Femur (tissue), 1 donor: ENCODE measurements at regions not wholly inside any gene's neighbourhood (a gene's known extent, or its start where the extent isn't known, plus 50 kb on each side); places are given as distances from the start of the nearest gene placed in this dataset.
"Not testable (repeated sequence)": the region's sequence is repeated elsewhere in the genome, so short reads cannot be mapped to it uniquely, and the experiment has no call there.

ENCODE experiments used
- DNase-seq: peaks from one replicate; pipeline ENCODE4 v3.0.0-alpha.2; 2017

DNA sequence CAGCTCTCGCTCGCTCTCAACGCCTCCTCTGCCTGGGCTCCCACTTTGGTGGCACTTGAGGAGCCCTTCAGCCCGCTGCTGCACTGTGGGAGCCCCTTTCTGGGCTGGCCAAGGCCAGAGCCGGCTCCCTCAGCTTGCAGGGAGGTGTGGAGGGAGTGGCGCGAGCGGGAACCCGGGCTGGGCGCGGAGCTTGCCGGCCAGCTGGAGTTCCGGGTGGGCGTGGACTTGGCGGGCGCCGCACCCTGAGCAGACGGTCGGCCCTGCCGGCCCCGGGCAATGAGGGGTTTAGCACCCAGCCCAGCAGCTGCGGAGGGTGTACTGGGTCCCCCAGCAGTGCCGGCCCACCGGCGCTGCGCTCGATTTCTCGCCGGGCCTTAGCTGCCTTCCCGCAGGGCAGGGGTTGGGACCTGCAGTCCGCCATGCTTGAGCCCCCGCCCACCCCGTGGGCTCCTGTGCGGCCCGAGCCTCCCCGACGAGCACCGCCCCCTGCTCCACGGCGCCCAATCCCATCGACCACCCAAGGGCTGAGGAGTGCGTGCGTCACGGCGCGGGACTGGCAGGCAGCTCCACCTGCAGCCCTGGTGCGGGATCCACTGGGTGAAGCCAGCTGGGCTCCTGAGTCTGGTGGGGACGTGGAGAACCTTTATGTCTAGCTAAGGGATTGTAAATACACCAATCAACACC is 1128.9 kb downstream of the GATA3 start:
- DNase-seq, result not testable (repeated sequence)

DNA sequence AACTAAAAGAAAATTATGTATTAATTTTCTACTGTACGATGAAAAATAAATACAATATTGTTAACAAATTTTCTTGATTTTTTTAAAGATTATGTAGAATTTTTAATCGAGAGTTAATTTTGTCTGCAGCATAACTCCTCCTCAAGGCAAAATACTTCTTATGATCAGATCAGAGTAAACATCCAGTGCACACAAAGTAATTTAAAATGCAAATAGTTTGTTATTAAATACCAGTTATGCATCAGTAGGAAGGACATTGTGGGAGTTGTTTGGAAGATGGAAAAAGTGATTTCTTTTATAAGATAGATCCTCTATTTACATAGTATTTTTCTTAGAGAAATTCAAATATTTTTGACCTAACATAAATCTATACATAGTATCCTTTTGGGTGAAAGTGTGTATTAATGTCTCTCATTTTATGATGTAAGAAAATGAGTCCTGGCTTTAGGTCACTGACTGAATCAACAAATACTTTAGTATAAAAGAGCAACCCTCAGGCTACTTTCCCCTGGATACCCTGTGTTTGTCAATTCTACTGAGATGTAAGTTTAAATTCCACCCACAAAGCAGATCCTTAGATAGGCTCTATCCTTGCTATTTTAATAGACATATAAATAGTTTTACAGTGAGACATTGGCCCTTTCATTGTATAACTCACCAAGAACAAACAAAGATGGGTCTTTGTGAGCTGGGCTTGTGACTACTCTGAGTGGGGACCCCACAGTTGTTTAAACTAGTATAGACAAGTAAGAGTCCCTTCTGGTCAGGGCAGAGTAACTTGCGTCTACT is 1133.7 kb downstream of the GATA3 start:
- no peak for DNase-seq

DNA sequence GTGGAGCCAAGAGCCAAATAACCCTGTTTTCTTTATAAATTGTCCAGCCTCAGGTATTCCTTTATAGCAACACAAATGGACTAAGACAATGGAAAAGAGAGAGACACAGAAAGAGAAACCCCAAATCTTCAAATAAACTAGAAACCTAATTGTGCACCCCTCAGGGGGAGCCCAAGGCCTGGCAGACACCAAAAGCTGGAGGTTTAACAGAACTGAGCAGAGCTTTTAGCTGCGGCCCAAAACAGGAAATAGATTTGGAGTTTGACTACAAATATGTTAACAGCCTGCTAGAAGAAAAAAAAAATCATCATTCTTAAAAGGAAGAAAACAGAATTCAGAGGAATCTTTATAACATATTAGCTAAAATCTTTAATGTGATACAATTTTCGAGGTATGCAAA is 1135.0 kb downstream of the GATA3 start:
- no peak for DNase-seq

DNA sequence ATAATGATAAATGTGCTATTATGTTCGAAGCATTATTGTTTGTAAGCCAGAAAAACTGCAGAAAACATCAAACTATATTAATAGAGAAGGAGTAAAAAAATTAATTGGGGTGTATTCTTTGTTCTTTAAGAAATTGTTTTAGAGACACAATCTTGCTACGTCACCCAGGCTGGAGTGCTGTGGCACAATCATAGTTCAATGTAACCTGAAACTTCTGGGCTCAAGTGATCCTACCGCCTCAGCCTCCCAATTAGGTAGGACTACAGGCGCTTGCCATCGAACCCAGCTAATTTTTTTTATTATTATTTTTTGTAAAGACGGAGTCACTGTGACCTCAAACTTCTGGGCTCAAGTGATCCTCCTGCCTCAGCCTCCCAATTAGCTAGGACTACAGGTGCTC is 1138.6 kb downstream of the GATA3 start:
- no peak for DNase-seq

DNA sequence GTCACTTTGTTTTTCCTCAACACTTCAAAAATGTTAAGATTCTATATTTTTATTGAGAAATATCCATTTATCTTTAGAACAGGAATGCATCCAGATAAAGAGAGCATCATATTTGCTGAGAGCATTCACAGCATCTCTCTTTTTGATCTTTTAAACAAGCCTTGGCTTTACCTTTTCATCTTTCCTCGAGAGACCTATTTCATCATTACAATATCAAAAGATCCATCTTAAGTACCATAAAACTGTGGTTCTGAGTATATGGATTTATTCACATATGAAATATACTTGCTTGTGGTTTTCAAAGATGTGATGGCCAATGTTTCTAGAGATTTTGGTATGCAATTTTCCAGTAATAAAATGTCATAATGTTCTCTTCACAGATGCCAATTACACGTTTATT is 1140.9 kb downstream of the GATA3 start:
- no peak for DNase-seq

DNA sequence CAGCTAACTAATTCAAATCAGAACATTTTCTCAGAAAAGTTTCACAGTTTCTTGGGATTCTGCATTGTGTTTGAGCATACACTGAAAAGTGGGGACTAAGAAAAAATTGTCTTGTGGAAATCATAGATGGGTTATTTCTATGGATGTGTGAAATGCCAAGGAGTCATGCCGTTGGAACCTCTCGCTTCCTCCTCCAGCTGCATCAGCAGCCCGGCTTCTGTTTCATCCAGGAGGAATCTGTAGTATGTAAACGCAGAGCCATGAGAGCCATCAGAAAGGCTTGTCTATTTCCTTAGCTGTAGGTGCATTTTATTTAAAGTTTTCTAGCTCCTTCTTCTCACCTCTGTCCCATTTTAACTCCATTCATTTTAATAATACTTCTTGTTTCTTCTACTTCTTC is 1144.1 kb downstream of the GATA3 start:
- no peak for DNase-seq

DNA sequence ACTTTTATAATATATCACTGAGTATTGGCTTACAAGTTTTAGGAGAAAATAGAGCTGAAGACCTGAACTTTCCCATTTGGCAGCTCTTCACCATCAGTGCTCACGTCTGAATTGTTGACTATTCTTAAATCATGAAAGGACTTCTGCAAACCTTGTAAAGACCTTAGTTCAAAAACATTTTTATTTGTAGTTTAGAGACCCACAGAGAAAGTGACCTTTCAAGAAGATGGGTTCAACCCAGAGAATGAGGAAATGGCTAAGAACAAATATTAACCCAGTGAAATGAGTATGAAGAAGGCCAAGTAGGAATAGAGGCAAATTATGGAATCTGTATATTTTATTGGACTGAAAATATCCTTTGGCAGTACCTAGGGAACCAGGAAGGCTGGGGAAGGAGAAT is 1151.1 kb downstream of the GATA3 start:
- DNase-seq, result no peak

DNA sequence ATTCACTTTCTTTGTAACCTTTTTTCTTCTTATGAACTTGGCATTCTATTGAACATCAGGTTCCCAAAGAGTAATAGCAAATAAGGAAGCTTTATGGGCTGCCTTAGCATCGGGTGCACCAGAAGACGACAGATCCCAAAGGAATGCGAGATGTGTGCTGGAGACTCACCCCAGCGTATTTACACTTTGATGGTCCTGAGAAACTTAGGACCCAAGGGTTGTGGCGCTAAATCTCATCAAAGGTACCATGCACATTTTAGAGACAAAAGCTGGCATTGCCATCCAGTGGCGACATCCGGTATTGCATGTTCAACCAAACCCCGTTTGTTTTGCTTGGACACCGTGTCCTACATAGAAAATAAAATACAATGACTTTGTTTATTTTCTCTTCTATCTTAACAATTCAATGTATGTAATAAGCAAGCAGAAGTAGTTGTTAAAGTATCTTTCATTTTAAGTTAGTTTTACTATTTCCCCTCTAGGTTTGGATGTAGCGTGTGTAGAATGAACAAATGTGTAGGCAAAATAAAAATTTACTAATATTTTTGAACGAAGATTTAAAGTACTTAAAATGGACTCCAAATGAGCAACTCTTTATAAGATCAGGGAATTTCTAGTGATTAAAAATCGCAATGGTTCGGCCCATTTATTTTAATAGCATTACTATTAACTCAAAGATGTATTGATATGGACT is 1154.8 kb downstream of the GATA3 start:
- peak; percentile 49 for DNase-seq

DNA sequence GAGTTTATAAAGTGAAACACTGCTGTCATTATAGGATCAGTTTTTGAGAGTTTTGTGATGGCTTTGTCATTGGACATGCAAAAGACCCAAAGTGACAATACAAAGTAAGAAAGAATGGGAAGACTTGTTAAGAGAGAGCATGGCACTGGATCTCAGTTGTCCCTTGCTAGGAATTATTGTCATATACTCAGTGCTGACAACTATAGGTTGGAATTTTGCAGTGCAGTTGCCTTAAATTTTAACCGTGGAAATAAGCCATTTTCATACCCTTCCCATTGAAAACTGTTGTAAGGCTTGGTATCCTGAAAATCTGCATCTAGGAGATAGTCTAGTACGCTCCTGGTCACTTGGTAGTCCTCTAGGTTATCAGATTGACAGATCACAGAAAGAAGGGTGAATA is 1156.7 kb downstream of the GATA3 start:
- no peak for DNase-seq

DNA sequence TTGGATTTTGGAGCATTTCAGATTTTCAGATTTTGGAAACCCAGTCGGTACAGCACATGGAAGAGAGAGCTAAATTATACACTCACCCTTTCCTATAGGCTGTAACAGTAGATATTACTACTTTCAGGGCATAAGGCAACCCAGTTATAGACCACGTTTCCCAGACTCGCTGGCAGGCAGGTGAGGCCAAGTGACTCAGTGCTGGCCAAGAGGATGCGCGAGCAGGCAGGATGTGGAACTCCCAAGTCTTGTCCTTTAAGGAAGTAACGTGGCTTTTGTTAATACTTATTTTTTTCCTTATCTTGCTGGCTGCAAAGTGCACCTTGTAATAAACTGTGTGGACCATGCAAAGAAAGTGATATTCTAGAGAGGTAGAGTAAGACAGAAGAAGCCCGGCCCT is 1160.1 kb downstream of the GATA3 start:
- DNase-seq, result no peak

DNA sequence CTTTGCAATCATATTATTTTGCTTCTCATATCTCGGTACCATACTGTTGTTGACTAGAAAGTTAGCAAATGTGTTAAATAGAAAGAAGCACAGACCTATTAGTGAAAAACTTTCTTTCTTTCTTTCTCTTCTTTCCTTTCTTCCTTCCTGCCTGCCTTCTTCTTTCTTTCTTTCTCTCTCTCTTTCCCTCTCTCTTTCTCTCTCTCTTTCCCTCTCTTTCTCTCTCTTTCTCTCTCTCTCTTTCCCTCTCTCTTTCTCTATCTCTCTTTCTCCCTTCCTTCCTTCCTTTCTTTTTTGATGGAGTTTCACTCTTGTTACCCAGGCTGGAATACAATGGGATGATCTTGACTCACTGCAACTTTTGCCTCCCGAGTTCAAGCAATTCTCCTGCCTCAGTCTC is 1160.6 kb downstream of the GATA3 start:
- no peak for DNase-seq

DNA sequence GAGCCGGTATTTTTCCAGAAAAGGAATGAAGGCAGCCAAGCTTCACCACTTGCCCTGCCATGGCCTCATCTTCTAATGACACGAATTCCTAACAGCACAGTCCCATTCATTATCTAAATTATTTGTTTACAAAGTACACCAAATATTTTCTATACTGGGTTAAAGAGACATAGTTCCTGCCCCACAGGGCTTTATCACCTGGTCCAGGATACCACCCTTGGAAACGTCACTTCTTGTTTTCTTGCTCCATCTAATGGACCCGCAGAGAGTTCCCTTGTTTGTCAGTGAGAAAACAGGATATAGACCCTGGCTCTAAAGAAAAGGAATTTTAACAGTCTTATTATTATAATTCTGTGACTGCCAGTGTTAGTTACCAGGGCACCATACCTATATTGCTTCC is 1165.4 kb downstream of the GATA3 start:
- DNase-seq, result no peak

DNA sequence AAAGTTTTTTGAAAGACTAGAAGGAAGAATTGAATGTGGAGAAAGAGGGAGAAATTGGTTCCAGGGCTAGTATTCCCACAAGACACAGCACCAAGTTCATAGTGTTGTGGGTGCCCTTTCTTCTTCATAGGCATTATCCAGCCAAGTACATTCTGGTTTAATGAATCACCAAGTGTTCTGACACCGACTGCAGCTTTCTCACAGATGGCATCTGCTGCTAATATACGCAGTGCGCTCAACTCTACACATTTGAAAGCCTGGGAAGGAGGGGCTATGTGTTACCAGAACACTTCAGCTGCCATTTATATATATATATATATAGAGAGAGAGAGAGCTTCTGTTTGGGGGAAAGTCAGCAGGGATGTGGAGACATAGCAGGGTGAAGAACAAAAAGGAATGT is 1168.4 kb downstream of the GATA3 start:
- no peak for DNase-seq

DNA sequence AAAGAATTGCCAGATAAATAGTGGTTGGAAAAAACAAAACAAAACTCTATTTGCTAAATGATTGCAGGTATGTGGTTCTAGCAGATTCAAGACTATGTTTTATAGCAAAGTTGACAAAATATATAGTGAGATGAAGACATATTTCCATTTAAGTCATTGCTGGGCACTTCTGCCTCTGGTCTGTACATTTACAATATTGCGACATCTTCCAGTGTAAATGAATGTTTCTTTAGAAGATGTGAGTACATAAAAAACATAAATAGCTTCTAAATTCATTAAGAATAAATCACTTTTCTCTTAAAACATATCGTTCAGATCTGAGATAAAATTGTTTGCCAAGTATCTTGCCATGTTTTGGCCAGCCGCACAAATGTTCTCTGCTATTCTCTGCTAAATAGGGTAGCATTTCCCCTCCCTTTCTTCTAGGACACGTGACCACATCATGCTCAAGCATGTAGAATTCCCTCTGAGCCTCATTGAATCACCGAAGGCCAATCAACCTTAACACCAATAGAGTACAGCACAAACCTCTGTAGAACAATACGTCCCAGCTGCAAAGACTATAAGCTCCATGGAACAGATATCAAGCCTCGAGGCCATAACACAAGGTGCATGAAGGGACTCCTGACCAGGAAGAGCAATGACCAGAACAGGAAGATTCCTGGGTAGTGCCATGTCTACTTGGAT is 1173.3 kb downstream of the GATA3 start:
- no peak for DNase-seq

DNA sequence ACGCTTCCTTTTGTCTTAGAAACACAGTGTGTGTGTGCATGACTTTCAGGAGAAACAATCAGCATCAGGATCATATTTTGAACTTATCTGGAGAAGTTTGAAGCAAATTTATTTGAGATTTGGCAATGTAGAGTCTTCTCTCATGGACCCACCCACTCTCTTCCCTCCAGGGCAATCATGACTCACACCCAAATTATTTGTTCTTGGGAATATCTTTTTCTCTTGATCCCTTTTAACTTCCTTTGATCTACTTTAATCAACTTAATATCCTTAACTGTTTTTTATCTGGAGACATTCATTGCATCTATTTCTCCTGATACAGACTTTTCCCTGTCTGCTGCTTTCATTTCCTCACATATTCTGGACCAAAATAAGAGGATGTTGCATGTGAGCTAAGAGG is 1174.3 kb downstream of the GATA3 start:
- DNase-seq, result no peak

DNA sequence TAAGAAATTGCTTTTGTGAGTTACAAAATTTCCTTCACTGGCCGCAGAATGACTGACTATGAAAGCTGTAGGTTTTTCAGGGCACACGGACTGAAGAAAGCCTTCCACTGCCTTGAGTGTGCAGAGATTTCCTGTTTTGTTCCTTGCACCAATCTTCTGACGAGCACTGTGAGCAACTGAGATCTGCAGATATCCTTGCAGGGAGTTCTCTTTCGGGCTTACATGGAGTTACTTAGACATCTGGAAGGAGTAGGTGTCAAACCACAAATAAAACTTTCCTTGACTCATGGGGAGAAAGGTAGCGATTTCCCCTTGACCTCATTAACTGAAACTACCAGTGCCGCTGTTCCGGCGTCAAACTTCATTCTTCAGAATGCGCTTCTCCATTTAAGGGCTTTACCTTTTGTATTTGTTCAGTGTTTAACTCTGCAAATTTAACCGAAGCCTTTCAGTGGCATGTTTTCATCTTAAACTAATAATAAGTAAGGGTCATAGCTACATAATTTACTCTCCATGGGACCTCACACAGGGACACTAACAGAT is 1175.3 kb downstream of the GATA3 start:
- DNase-seq, result no peak

DNA sequence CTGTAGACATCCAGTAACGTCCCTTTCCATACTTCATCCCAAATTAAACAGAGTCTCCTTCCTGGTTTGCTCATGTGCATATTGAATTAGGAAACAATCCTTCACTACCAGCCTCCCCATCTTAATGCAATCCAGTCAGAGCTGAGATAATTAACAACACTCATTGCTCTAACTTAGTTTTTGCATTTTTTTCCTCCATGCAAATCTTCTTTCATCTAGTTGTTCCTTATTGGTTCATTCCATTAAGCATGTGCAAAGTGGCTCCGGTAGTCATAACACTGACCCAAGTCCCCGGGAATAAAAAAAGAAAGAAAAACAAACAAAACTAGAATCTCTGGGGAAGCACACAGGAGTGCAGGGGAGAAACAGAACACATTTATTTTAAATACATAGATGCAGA is 1176.1 kb downstream of the GATA3 start:
- no peak for DNase-seq

DNA sequence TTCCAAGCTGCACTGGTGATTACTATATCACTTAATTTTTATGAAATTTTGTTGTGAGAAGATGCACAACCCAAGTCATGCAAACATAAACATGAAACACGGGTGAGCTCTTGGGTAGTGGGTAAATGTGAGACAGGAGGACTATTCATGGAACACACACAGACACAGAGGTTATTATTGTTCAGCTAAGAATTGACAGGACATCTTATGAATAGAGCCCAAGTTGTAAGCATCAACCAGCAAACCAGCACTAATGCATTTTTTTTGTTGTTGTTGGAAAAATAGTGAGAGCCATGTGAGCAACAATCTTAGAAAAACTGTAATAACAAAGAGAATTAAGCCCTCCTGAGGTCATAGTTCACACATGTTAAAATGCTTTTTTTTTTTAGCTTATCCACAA is 1179.7 kb downstream of the GATA3 start:
- DNase-seq, result no peak

DNA sequence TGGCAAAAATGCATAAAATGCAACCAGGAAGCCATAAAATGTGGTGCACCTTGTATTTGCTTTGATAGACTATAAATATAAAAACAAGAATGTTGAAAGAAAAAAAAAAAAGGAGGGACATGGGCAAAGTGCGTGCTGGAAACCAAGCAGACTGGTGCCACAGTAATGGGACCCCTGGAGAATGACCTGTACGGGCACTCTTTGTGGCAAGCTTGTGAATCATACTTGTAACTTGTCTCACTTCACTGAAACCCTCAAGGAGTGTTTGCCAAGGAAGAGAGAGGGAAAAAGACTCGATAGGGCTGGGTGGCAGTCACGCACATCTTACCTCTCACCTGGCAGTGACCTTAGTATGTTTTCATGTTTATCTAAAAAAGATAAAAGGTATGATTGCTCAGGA is 1183.6 kb downstream of the GATA3 start:
- DNase-seq, result no peak

DNA sequence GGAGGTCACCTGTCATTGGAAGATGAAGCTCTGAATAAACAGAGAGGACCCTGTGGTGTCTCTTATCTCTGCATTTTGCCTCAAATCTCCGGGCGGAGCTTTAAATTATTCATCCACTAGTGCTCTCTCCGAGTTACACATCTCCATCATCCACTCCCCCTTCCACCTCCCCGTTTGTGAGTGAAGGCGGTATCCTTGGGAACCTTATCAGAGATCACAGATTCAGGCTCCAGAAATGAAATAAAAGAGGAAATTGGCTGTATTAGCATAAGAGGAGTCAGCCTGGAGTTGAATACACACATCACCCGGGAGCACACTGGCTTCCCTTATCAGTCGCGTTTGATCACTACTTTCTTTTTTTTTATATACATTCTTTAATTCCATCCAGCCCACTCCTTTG is 1184.8 kb downstream of the GATA3 start:
- DNase-seq, result no peak

DNA sequence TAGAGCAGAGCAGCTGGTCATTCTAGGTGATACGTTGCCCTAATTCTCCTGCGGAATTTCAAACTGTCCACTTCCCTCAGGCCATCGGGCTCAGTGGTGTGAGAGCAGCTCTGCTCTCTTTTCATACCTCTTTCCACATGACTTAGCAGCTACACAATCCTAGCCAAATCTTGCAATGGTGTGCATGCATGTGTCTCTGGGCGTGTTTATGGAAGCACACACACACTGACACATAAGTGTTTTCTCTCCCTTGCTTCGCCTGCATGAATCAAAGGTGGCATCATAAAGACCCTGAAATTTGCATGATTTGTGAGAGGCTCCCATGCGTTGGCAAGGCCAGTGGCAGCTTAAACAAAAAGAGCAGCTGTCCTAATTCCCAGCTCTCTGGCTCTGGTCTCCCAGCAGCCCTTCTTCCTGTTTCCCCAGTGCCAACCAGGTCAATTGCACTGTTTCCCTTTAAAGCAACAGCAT is 1189.5 kb downstream of the GATA3 start:
- DNase-seq, result no peak

DNA sequence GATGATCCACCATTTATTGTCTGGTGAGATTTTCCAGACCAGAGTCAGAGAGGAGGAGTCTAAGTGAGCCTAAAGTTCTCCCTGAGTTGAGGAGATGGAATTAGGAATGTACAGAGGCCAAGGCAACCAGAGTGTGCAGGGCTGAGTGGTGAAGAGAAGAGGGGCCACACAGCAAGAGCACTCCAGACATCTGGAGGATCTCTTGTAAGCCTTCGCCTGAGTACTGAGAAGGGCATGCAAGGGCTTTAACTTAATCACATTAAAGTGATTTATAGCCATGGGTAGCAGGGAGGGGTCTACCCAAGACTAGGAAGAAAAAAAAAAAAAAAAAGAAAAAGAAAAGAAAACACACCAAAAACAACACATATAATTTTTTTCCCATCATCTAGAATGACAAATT is 1190.4 kb downstream of the GATA3 start:
- DNase-seq, result no peak

DNA sequence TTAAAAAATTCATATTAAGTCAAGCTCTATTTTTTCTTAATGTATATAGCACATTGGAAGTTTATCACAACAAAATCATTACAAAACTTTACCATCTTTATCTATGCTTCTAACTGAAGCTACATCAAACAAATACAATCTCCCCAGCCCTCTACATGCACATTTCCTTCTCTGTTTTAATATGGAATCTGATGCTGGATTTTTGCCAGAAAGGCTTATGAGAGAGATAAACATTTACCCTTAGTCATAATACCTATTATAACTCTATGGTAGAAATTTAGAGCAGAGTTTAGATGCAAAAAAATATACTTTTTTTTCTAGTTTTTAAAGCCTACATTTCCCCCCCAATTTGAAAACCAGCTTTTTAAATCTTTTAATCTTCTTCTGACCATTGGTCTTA is 1198.6 kb downstream of the GATA3 start:
- DNase-seq, result no peak
